Colonic mucosa (tissue), 4 donors: ENCODE measurements at regions not wholly inside any gene's neighbourhood (a gene's known extent, or its start where the extent isn't known, plus 50 kb on each side); places are given as distances from the start of the nearest gene placed in this dataset.

ENCODE experiments used
- DNase-seq: peaks from one replicate; pipeline ENCODE4 v3.0.0-alpha.2; 2020
- H3K27ac ChIP-seq: fragments of 200-600 bp; one replicate; pipeline ENCODE4 v1.8.0; 2021
- H3K27me3 ChIP-seq: fragments of 200-600 bp; one replicate; pipeline ENCODE4 v1.8.0; 2021
- H3K36me3 ChIP-seq: fragments of 200-600 bp; one replicate; pipeline ENCODE4 v1.8.0; 2021
- H3K4me1 ChIP-seq: fragments of 200-600 bp; one replicate; pipeline ENCODE4 v1.8.0; 2021; ENCODE audit warnings: mild to moderate bottlenecking
- H3K4me3 ChIP-seq: fragments of 200-600 bp; one replicate; pipeline ENCODE4 v1.8.0; 2021
- H3K9ac ChIP-seq, 2 donors: one replicate each; pipeline ENCODE4 v1.7.0; 2013; ENCODE audit warnings: control low read depth in 2 of 2, low read depth in 2 of 2, low read length in 2 of 2
- H3K9me3 ChIP-seq: fragments of 200-600 bp; one replicate; pipeline ENCODE4 v1.8.0; 2021
- CTCF ChIP-seq: fragments of 200-600 bp; IDR thresholded peaks from one replicate; pipeline ENCODE4 v1.8.0; 2022; ENCODE audit warnings: antibody characterized with exemption, mild to moderate bottlenecking
- intact Hi-C: fragments of 100-400 bp; cut with DNase I; formaldehyde crosslinking; loops from one replicate; pipeline ENCODE4 v1.14.1; 2022
- donor health status: healthy.
- donor health status: DM: no; HTN: no; CAD: no.
- donor health status: DM: no; HTN: no; CAD: no.

- intact Hi-C loops, result no loop called here
- H3K9ac ChIP-seq, result no peak overlapping the region
- H3K36me3 ChIP-seq, result no peaks in the 10 kb centered on the region
- H3K9me3 ChIP-seq, result no peaks in the 10 kb centered on the region
- no peak for DNase-seq
- no peaks in the 10 kb centered on the region for H3K4me1 ChIP-seq
- no peaks in the 10 kb centered on the region for H3K27me3 ChIP-seq
- no peak overlapping the region for H3K27ac ChIP-seq
- H3K4me3 ChIP-seq, result no peak overlapping the region
- TF ChIP-seq CTCF, result no peak
Measured at GRCh38 chr5:88396751-88397281, 128.2 kb upstream of the TMEM161B start.

DNA sequence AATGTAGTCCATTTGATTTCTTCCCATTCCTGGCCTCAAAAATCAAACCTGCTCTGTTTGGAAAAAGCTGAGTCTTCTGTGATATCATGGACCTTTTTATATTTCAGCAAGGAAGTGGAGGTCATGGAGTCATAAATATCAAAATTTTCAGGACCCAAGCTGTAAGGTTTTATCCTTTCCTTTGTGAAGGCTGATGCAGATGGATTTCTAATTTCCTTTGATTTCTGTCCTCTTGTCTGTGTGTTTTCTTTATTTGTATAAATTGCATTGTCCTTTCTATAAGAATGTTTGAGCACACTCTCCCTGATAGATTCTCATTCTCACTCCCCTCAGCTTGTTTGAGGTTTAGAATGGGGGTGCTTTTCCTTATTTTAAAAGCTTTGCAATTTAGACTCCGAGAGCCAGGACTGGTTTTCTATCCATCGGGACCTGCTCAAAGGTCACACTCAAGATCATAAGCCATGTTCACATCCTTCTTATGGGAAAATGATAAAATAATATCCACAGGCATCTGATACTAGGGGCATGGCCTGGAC is 127.4 kb upstream of the TMEM161B start:
- no peaks in the 10 kb centered on the region for H3K36me3 ChIP-seq
- H3K27me3 ChIP-seq, result no peaks in the 10 kb centered on the region
- intact Hi-C loops, result no loop called here

DNA sequence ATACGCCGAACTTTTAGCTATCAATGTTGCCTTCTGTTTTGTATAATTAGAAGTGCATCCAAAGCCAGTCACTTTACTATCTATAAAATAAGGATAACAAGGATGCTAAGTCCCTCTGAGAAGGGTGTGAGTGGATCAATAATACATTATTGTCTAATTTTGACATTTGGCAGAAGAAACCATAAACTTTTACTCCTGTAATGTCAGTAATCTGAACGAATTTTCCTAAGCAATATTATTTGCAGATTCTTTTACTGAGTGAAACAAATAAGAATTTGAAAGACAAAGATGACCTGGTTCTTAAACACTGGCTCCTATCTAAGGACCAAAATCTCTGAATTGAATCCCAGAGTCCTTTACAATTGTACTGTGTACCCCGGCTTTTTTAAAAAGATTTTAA is 126.6 kb upstream of the TMEM161B start:
- DNase-seq, result no peak
- Histone ChIP-seq H3K9me3 (no peaks in the 10 kb centered on the region), H3K4me3 (no peak overlapping the region), H3K36me3 (no peaks in the 10 kb centered on the region), H3K9ac (no peak overlapping the region), H3K27ac (no peak overlapping the region), H3K27me3 (no peaks in the 10 kb centered on the region), H3K4me1 (no peaks in the 10 kb centered on the region)
- no peak for TF ChIP-seq CTCF
- intact Hi-C loops, result no loop called here

More for the DNA sequence above, 127.4 kb upstream of the TMEM161B start:
- no peak for DNase-seq
- no peak overlapping the region for H3K27ac ChIP-seq
- no peaks in the 10 kb centered on the region for H3K9me3 ChIP-seq
- no peak overlapping the region for H3K9ac ChIP-seq
- TF ChIP-seq CTCF, result no peak
- H3K4me1 ChIP-seq, result no peaks in the 10 kb centered on the region
- no peak overlapping the region for H3K4me3 ChIP-seq

DNA sequence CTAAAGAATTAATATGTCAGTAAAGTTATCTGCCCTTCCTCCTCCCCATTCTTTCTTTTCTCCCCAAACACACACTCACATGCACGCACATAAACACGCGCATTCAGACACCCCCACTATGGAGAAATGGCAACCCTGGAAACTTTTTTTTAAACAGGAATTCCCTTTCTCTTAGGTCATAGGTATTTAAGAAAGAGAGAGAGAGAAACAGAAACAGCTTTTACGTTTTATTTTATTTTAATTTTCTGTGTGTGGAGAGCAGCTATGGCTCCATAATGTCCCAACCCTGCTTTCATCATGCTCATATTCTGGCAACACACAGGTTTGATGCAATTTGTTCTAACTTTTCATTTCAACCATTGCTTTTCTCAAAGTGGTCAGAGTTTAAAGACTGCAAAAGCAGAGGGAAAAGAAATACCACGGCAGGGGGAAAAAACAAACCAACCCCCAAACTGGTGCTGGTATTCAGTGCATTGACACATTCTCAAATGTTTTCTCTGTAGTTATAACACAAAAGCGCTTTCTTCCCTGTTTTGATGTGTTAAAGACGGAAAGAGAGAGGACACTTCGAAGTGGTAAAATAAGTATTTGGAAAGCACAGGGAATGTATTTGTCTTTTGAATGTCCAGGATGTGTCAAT is 126.0 kb upstream of the TMEM161B start:
- H3K36me3 ChIP-seq, result no peaks in the 10 kb centered on the region
- H3K9ac ChIP-seq, result no peak overlapping the region
- H3K9me3 ChIP-seq, result no peaks in the 10 kb centered on the region
- no peak overlapping the region for H3K27ac ChIP-seq
- intact Hi-C loops, result no loop called here
- H3K27me3 ChIP-seq, result no peaks in the 10 kb centered on the region
- no peaks in the 10 kb centered on the region for H3K4me1 ChIP-seq
- DNase-seq, result no peak
- no peak overlapping the region for H3K4me3 ChIP-seq
- TF ChIP-seq CTCF, result no peak

DNA sequence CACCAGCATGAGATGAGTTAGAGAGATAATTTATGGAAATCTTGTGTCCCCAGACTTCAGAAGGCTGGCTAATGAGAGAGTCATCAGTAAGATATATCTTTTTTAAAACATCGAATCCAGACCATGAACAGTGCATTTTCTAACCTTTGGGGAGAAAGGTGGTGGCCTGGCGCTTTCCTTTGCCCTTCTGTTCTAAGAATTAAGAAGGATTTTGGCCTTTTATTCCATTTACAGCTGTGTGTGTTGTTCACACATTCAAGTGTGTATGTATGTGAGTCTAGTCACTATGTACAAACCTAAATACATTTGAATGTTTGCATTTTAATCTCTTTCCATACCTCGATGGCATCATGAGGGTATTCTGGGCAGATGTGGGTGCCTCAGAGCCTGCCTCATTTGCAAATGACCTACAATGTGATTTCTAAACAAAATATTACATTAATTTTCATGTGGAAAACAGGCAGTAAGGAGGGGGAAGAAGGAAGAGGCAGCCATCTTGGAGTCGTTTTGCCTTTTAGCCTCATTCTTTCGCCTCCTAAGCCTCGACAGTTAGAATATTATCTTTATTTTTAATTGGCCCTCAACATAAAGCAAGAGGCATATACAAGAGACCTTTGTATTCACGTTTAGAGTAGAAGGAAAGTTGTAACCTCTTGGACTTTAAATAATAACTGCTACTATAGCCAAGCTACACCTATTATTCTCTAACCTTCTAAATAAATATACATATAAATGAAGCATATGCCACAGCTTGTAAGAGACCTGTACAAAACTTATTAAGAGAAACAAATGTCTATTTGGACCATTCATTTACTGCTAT is 125.3 kb upstream of the TMEM161B start:
- no peak for DNase-seq
- intact Hi-C loops, result no loop called here
- TF ChIP-seq CTCF, result no peak
- Histone ChIP-seq H3K27me3 (no peaks in the 10 kb centered on the region), H3K9me3 (no peaks in the 10 kb centered on the region), H3K9ac (no peak overlapping the region), H3K36me3 (no peaks in the 10 kb centered on the region), H3K4me3 (no peak overlapping the region), H3K27ac (no peak overlapping the region), H3K4me1 (no peaks in the 10 kb centered on the region)
